ENCODE measurements at regions not wholly inside any gene's neighbourhood (a gene's known extent, or its start where the extent isn't known, plus 50 kb on each side); places are given as distances from the start of the nearest gene placed in this dataset.
"Not testable (repeated sequence)": the region's sequence is repeated elsewhere in the genome, so short reads cannot be mapped to it uniquely, and the experiment has no call there.

DNA sequence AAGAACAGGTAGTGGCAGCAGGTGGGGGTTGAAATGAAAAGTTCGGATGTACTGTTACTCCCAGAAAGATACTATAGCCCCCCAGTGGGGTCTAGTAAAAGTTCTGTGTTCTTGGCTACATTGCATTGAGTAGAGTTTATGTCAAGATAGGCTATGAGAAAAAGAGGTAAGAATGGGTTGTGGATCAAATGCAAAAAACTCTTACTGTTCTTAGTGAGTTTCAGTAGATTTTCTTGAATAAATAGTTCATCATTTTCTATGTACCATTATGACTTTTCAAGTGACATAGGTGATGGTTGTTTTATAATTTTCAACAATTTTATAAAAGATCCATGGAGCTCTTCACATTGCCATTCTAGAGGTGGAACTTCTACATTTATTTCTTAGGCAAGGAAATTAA is 165.4 kb downstream of the USP22 start:
- not testable (repeated sequence) for TF ChIP-seq ZNF23, ZNF777 (tag by site-specific recombination; IDR thresholded peaks at IDR 0.05; ENCODE audit: borderline replicate concordance)
- TF ChIP-seq, protein P1, sequence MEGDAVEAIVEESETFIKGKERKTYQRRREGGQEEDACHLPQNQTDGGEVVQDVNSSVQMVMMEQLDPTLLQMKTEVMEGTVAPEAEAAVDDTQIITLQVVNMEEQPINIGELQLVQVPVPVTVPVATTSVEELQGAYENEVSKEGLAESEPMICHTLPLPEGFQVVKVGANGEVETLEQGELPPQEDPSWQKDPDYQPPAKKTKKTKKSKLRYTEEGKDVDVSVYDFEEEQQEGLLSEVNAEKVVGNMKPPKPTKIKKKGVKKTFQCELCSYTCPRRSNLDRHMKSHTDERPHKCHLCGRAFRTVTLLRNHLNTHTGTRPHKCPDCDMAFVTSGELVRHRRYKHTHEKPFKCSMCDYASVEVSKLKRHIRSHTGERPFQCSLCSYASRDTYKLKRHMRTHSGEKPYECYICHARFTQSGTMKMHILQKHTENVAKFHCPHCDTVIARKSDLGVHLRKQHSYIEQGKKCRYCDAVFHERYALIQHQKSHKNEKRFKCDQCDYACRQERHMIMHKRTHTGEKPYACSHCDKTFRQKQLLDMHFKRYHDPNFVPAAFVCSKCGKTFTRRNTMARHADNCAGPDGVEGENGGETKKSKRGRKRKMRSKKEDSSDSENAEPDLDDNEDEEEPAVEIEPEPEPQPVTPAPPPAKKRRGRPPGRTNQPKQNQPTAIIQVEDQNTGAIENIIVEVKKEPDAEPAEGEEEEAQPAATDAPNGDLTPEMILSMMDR (tag by site-specific recombination; IDR thresholded peaks at IDR 0.05) = not testable (repeated sequence)

All from HEK293 (cell line).